ENCODE measurements at regions not wholly inside any gene's neighbourhood (a gene's known extent, or its start where the extent isn't known, plus 50 kb on each side); places are given as distances from the start of the nearest gene placed in this dataset.

DNA sequence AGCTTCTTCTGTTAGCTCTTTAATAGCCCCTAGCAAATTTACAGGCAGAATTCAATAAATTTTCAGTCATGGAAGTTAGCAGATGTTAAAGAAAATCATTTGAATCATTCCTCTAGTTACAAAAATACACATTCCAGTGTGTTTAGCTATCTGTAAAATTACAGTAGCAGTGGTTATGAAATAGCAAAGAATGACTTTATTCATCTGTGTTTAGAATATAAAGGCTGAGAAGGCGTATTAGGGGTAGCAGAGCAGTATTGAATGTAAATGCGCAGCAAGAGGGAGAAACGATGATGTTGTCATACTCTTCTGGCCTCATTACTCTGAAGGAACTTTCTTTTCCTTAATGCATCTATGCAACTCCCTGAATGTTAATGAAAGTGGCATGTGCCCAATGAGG lies 106.2 kb upstream of the CYYR1 start:
- TF ChIP-seq ELF4 (IDR thresholded peaks at IDR 0.05) (no peak), TARDBP (IDR thresholded peaks at IDR 0.05) (no peak)
